GM19240 (cell line): ENCODE measurements at regions not wholly inside any gene's neighbourhood (a gene's known extent, or its start where the extent isn't known, plus 50 kb on each side); places are given as distances from the start of the nearest gene placed in this dataset.

ENCODE experiments used
- DNase-seq: peaks from one replicate; pipeline ENCODE4 v3.0.0; 2011; ENCODE audit warnings: low spot score; ENCODE audit not compliant: insufficient read length

- DNase-seq, result no peak
Measured at GRCh38 chr1:30061292-30062220, 661.8 kb downstream of the MATN1 start.

GRCh38 chr1:30060738-30061137 lies 662.6 kb downstream of the MATN1 start:
- no peak for DNase-seq

GRCh38 chr1:30058970-30059369 lies 664.4 kb downstream of the MATN1 start:
- no peak for DNase-seq

GRCh38 chr1:30054126-30054525 lies 669.3 kb downstream of the MATN1 start:
- no peak for DNase-seq

GRCh38 chr1:30052178-30052577 lies 671.2 kb downstream of the MATN1 start:
- DNase-seq, result no peak

- DNase-seq, result no peak
Measured at GRCh38 chr1:30051777-30052176, 671.6 kb downstream of the MATN1 start.

GRCh38 chr1:30049748-30050296 lies 673.6 kb downstream of the MATN1 start:
- DNase-seq, result no peak

GRCh38 chr1:30048905-30049304 lies 674.5 kb downstream of the MATN1 start:
- DNase-seq, result no peak

- no peak for DNase-seq
Measured at GRCh38 chr1:30047576-30047975, 675.8 kb downstream of the MATN1 start.

- DNase-seq, result no peak
Measured at GRCh38 chr1:30046751-30047150, 676.6 kb downstream of the MATN1 start.

GRCh38 chr1:30045304-30046090 lies 677.9 kb downstream of the MATN1 start:
- DNase-seq, result no peak

- no peak for DNase-seq
Measured at GRCh38 chr1:30044656-30045144, 678.7 kb downstream of the MATN1 start.

GRCh38 chr1:30043731-30044408 lies 679.5 kb downstream of the MATN1 start:
- DNase-seq, result no peak

GRCh38 chr1:30043256-30043655 lies 680.1 kb downstream of the MATN1 start:
- DNase-seq, result no peak

GRCh38 chr1:30042438-30043147 lies 680.8 kb downstream of the MATN1 start:
- DNase-seq, result no peak

GRCh38 chr1:30041741-30042437 lies 681.5 kb downstream of the MATN1 start:
- no peak for DNase-seq

- DNase-seq, result no peak
Measured at GRCh38 chr1:30040081-30041019, 683.0 kb downstream of the MATN1 start.

- no peak for DNase-seq
Measured at GRCh38 chr1:30039354-30040080, 683.9 kb downstream of the MATN1 start.
